ENCODE measurements at regions not wholly inside any gene's neighbourhood (a gene's known extent, or its start where the extent isn't known, plus 50 kb on each side); places are given as distances from the start of the nearest gene placed in this dataset.

DNA sequence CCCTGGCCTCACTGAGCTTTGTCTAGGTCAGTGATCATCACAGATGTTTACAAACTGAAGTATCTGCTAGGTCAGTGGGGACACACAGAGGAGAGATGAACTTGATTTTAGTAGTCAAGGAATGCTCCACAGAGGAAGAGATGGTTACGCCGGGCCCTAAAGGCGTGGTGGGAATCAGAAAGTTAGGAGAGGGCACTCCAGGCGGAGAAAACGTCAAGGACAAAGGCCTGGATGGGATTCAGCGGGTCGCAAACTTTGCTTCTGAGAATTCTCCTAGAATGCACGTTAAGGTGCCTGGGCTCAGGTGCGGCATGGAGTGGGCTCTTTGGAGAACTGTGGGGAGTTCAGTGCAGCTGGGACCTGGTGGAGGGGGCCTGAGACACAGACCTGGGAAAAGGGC, 78.8 kb downstream of the TMEM17 start:
- DNase-seq (ENCODE audit: insufficient read length) (no peak), FAIRE-seq (no peak)
- TF ChIP-seq TAF1 (IDR thresholded peaks at IDR 0.05; ENCODE audit: borderline replicate concordance, low read depth, low read length): no peak
- no peak for TF ChIP-seq POLR2A (IDR thresholded peaks at IDR 0.05; ENCODE audit: low read depth, low read length)
- TF ChIP-seq POLR2AphosphoS5 (IDR thresholded peaks at IDR 0.05; ENCODE audit: low read depth, low read length): no peak

DNA sequence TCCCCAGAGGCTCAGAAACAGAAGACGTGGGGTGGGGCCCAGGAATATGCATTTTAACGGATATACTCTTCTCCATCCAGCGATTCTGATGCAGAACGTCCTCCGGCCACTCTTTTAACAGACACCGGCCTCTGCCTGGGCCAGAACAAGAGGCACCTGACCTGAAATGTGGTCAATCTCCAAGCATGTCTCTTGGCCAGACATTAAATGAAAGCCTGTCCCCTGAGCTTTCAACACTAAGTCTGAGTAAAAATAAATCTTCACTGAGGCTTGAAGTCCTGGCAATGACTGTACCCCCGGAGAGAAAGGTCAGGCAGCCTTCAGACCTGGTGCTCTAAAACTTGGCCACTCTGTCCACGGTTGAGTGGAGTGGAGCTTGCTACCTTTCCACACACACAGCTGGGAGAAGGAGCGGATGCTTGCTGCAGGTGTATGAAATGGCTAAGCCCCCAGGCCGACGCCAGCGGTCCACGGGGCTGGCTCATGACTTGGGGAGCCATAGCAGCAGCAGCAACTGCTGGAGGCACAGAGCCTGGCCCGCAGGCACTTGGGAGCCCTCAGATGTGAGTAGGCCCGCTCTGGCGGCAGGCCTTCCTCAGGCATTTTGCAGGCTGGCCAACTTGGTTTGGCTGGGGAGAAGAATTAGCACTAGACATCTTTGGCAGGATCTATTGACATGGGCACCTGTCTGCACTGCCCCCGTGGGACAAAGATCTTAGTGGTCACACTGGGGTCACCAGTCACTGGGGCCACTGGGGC, 79.7 kb downstream of the TMEM17 start:
- no peak for TF ChIP-seq POLR2A (IDR thresholded peaks at IDR 0.05; ENCODE audit: low read depth, low read length)
- no peak for TF ChIP-seq TAF1 (IDR thresholded peaks at IDR 0.05; ENCODE audit: borderline replicate concordance, low read depth, low read length)
- TF ChIP-seq POLR2AphosphoS5 (IDR thresholded peaks at IDR 0.05; ENCODE audit: low read depth, low read length): no peak
- DNase-seq (ENCODE audit: insufficient read length) (no peak), FAIRE-seq (no peak)

DNA sequence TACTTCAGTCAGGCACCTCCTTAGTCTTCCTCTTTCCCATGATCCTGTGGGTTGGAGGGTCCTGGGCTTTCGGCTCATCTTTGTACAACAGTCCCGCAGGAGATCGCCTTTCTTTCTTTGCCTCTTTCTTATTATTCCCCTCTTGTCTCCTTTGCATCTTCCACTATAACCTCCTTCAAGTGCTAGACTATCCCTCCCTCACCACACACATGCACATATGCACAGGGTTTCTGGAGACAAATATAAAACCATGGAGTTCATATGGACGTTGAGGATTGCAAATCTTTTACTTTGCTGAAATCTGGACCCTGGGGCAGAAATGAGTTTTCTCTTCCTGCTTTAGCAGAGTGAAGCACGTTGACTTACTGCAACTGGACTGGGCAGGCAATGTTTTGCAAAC, 80.3 kb downstream of the TMEM17 start:
- DNase-seq (ENCODE audit: insufficient read length) (no peak), FAIRE-seq (no peak)
- no peak for TF ChIP-seq TAF1 (IDR thresholded peaks at IDR 0.05; ENCODE audit: borderline replicate concordance, low read depth, low read length)
- TF ChIP-seq POLR2AphosphoS5 (IDR thresholded peaks at IDR 0.05; ENCODE audit: low read depth, low read length): no peak
- TF ChIP-seq POLR2A (IDR thresholded peaks at IDR 0.05; ENCODE audit: low read depth, low read length): no peak

DNA sequence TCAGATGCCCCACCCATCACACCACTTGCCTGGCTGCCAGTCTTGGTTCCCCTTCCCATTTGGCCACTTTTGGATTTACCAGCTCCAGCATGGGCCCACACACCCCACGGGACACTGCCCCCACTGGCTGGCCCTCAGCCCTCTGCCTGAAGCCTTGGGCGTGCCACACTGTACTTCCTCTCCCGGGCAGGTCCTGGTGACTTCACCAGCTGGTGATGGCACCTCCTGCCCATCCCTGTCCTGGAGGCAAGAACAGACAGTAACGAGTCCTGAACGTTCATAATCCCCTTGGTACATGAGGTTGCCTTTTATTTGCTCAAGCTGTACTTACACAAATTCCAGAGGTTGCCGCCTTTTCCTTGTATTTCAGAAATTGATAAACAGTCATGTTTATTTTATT, 81.1 kb downstream of the TMEM17 start:
- TF ChIP-seq TAF1 (IDR thresholded peaks at IDR 0.05; ENCODE audit: borderline replicate concordance, low read depth, low read length) (no peak), POLR2AphosphoS5 (IDR thresholded peaks at IDR 0.05; ENCODE audit: low read depth, low read length) (no peak), POLR2A (IDR thresholded peaks at IDR 0.05; ENCODE audit: low read depth, low read length) (no peak)
- DNase-seq (ENCODE audit: insufficient read length) (no peak), FAIRE-seq (no peak)

DNA sequence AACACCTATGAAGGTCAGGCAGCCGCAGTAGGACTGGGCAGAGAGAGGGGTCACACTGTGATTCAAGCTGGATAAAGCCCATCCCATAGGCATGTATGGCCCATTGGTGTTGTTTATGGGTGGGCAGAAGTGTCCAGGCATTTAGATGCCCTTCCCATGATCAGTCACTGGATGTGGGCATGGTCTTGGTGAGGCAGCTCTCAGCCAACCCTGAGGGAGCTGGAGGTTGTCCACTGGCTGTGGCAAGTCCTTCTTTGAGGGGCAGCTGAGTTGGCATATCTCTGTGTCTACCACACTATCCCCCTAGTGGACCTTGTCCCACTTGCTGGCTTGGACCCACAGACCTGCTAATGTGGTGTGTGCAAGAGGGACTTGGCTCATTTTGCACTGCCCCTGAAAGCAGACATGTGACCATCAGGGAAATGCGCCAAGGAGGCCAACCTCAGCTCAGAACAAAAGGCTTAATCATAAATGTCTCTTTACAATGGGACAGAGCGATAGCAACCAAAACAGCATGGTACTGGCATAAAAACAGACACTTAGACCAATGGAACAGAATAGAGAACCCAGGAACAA, 82.0 kb downstream of the TMEM17 start:
- DNase-seq (ENCODE audit: insufficient read length) (no peak), FAIRE-seq (no peak)
- TF ChIP-seq POLR2AphosphoS5 (IDR thresholded peaks at IDR 0.05; ENCODE audit: low read depth, low read length) (no peak), TAF1 (IDR thresholded peaks at IDR 0.05; ENCODE audit: borderline replicate concordance, low read depth, low read length) (no peak), POLR2A (IDR thresholded peaks at IDR 0.05; ENCODE audit: low read depth, low read length) (no peak)

DNA sequence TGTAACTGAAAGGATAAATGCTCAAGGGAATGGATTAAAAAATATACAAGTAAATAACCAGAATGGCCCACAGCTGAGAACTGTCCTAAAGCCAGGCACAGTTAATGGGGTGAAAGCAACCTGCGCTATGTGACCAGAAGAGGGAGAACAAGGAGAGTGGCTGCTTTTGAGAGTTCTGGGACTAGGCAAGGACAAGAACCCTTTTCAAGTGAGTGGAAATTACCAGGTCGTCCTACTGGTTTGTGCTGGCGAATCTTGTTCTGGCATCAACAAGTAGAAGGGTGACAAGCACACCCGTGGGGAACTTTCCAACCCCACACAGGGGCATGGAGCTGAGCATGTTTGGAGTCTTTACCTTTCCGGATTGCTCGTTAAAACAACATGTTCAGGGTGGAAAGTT, 82.8 kb downstream of the TMEM17 start:
- DNase-seq (ENCODE audit: insufficient read length): no peak
- FAIRE-seq: no peak

DNA sequence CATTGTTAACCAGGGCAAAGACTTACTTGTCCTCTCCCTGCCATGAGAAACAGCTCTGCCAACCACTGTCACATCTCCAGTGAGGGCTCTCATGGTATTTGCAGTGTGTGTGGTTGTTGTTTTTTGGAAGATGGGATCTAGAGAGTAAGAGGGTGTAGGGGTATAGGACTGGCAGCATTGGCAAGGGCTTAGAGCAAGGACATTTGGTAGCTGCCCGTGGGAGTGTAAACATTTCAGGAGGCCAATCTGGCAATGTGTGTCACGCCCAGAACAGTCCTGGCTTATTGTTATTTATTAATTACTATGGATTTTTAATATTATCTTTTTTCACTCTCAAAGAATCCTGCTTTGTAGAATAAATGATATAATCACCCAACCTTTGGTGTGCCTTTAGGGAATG, 90.5 kb downstream of the TMEM17 start:
- TF ChIP-seq TAF1 (IDR thresholded peaks at IDR 0.05; ENCODE audit: borderline replicate concordance, low read depth, low read length) (no peak), POLR2A (IDR thresholded peaks at IDR 0.05; ENCODE audit: low read depth, low read length) (no peak), POLR2AphosphoS5 (IDR thresholded peaks at IDR 0.05; ENCODE audit: low read depth, low read length) (no peak)
- no peak for DNase-seq (ENCODE audit: insufficient read length)

More for the DNA sequence above, 82.8 kb downstream of the TMEM17 start:
- TF ChIP-seq POLR2AphosphoS5 (IDR thresholded peaks at IDR 0.05; ENCODE audit: low read depth, low read length): no peak
- no peak for TF ChIP-seq TAF1 (IDR thresholded peaks at IDR 0.05; ENCODE audit: borderline replicate concordance, low read depth, low read length)
- no peak for TF ChIP-seq POLR2A (IDR thresholded peaks at IDR 0.05; ENCODE audit: low read depth, low read length)

DNA sequence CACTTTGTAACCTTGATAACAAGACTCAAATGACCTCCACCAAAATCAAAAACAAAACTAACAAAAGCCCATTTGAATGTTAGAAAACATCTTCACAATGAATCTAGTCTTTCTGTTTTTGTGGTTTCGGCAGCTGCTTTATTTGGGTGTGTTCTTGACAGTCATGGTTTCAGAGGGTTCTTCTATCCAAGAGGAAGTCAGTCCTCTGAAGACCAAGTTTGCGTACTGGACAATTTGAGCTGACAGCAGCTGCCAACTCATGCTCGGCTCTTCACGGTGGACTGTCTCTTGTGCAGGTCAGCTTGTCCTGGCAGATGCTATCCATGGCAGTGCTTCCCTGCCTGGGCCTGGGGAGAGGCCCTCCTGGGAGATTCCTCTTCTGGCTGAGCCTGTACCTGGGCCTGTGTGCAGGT, 91.0 kb downstream of the TMEM17 start:
- DNase-seq (ENCODE audit: insufficient read length) (no peak), FAIRE-seq (peak; percentile 92)
- TF ChIP-seq TAF1 (IDR thresholded peaks at IDR 0.05; ENCODE audit: borderline replicate concordance, low read depth, low read length): no peak
- TF ChIP-seq POLR2A (IDR thresholded peaks at IDR 0.05; ENCODE audit: low read depth, low read length): no peak

More for the DNA sequence above, 90.5 kb downstream of the TMEM17 start:
- no peak for FAIRE-seq

DNA sequence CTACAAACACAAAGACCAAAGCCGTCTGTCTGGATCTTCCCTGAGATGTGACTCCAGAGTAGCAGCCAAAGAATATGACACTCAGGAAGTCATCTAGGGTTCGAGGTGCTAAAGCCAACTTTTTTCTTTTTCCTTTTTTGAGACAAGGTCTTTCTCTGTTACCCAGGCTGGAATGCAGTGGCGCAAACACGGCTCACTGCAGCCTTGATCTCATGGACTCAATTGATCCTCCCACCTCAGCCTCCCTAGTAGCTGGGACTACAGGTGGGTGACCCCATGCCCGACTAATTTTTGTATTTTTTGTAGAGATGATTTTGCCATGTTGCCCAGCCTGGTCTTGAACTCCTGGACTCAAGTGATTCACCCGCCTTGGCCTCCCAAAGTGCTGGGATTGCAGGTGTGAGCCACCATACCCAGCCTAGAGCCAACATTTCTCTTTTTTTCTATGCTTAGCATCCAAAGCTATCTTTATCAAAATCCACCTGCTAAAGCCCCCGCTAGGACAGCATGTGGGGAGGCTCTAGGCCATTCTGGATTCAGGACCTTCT, 92.8 kb downstream of the TMEM17 start:
- no peak for FAIRE-seq
- TF ChIP-seq TAF1 (IDR thresholded peaks at IDR 0.05; ENCODE audit: borderline replicate concordance, low read depth, low read length) (no peak), POLR2AphosphoS5 (IDR thresholded peaks at IDR 0.05; ENCODE audit: low read depth, low read length) (no peak)
- no peak for DNase-seq (ENCODE audit: insufficient read length)

DNA sequence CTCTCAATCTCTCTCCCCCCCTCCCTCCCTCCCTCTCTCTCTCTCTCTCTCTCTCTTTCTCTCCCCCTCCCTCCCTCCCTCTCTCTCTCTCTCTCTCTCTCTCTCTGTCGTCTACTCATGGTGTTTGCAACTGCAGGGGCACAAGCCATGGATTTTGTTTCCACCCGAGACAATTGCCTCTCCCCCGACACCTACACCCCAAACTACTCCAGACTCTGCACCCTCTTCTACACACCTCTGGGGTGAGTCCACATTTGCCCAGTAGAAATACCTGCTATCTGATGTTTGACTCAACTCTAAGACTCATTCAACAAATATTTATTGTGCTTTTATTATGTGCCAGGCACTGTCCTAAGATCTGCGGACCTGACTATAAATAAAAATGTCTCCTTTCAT, 93.7 kb downstream of the TMEM17 start:
- TF ChIP-seq TAF1 (IDR thresholded peaks at IDR 0.05; ENCODE audit: borderline replicate concordance, low read depth, low read length): no peak
- TF ChIP-seq POLR2AphosphoS5 (IDR thresholded peaks at IDR 0.05; ENCODE audit: low read depth, low read length): no peak
- DNase-seq (ENCODE audit: insufficient read length) (no peak), FAIRE-seq (no peak)

DNA sequence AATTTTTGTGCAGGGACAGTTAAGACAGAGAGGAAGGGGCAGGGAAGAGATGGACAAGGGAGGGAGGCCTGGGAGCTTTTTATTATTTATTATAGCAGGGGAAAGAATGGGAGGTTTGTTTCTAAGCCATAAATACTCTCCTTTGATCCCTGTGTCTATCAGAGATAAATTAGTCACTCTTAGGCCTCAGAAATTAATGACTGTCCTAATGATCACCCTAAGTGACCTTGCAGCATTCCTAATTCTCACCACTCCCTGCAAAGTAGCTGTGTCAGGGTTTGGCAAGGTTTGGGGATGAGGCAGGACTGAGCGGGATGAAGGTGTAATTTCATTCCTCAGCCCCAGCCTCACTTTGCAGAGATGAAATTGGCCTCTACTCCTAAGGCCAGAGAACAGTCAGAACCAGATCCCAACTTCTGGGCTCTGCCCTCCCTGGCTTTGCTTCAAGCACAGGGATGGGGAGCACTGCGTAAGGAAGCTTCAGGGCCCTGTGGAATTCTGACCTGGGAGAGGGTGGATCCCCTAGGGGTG, 95.0 kb downstream of the TMEM17 start:
- FAIRE-seq (peak; percentile 21), DNase-seq (ENCODE audit: insufficient read length) (no peak)
- no peak for TF ChIP-seq TAF1 (IDR thresholded peaks at IDR 0.05; ENCODE audit: borderline replicate concordance, low read depth, low read length)

DNA sequence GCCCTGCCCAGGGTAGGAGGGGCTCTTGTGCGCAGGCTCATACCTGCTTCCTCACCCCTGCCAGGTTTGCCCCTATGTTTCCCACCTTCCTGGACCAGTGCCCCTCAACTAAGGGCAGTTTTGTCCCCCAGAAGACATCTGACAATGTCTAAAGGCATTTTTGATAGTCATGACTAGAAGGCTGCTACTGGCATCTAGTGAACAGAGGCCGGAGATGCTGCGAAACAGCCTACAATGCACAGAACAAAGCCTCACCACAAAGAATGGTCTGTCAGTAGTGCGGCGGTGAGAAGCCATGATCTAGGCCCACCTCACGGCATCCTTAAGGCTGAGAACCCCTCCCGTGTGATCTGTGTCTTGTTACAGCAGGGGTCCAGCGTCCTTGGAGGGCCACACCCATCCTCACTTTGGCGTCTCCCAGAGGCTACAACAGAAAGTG, 96.0 kb downstream of the TMEM17 start:
- FAIRE-seq (peak; percentile 50), DNase-seq (ENCODE audit: insufficient read length) (no peak)
- TF ChIP-seq TAF1 (IDR thresholded peaks at IDR 0.05; ENCODE audit: borderline replicate concordance, low read depth, low read length) (no peak), POLR2AphosphoS5 (IDR thresholded peaks at IDR 0.05; ENCODE audit: low read depth, low read length) (no peak), POLR2A (IDR thresholded peaks at IDR 0.05; ENCODE audit: low read depth, low read length) (no peak)
